ENCODE measurements at regions not wholly inside any gene's neighbourhood (a gene's known extent, or its start where the extent isn't known, plus 50 kb on each side); places are given as distances from the start of the nearest gene placed in this dataset.
"Not testable (repeated sequence)": the region's sequence is repeated elsewhere in the genome, so short reads cannot be mapped to it uniquely, and the experiment has no call there.

GRCh38 chrX:125155296-125156033, 164.2 kb upstream of the TEX13C start:
- not testable (repeated sequence) for H3K27me3 ChIP-seq (ENCODE audit: control insufficient read depth, insufficient read depth, low read length, poor library complexity, severe bottlenecking); H3K9ac ChIP-seq (ENCODE audit: extremely low read depth, low read length, poor library complexity, severe bottlenecking); H3K4me1 ChIP-seq (ENCODE audit: control insufficient read depth, insufficient read depth, low read length); H3K9me3 Mint-ChIP-seq; H3K27ac Mint-ChIP-seq; DNase-seq; H3K4me1 Mint-ChIP-seq; H3K36me3 Mint-ChIP-seq (ENCODE audit: low read depth); H3K27ac ChIP-seq (ENCODE audit: low read depth, low read length); H3K4me3 Mint-ChIP-seq; H3K4me3 ChIP-seq (ENCODE audit: low read length); H3K27me3 Mint-ChIP-seq (ENCODE audit: insufficient read depth); H3K36me3 ChIP-seq (ENCODE audit: control insufficient read depth, insufficient read depth, low read length); H3K9me3 ChIP-seq (ENCODE audit: control insufficient read depth, low read length)
- WGBS, 2 experiments (ENCODE audit: insufficient coverage in 1 of 2, insufficient read length in 1 of 2) = 97% methylated on average over 36 of the region's 41 CpGs; no CpG with 5 or more reads in 1 of the 2 experiments

DNA sequence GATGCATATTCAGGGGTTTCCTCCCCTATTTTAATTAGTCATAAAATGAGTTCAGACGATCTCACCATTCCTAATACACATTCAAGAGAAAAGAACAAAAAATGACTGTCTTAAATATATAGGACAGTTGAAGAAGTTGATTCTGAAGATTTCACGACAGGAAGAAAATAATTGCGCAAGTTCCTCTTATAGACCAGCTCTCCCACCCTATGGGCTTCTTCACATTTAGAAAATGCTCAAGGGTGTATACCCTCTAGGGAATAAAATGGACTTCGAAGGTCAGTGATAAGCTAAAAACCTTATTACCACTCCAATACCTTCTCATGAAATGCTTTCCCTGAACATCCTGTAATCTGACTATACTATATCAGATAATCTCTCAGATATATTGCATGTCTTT, 149.2 kb upstream of the TEX13C start:
- Histone ChIP-seq H3K9ac (ENCODE audit: extremely low read depth, low read length, poor library complexity, severe bottlenecking) (no peak overlapping the region), H3K27ac (ENCODE audit: low read depth, low read length) (no peak overlapping the region), H3K4me3 (ENCODE audit: low read length) (no peak overlapping the region), H3K27me3 (ENCODE audit: control insufficient read depth, insufficient read depth, low read length, poor library complexity, severe bottlenecking) (no peaks in the 10 kb centered on the region), H3K4me1 (ENCODE audit: control insufficient read depth, insufficient read depth, low read length) (no peaks in the 10 kb centered on the region), H3K36me3 (ENCODE audit: control insufficient read depth, insufficient read depth, low read length) (no peaks in the 10 kb centered on the region), H3K9me3 (ENCODE audit: control insufficient read depth, low read length) (peaks cover 6% of the 10 kb centered on the region)
- no peak for DNase-seq
- TF ChIP-seq, protein P1, sequence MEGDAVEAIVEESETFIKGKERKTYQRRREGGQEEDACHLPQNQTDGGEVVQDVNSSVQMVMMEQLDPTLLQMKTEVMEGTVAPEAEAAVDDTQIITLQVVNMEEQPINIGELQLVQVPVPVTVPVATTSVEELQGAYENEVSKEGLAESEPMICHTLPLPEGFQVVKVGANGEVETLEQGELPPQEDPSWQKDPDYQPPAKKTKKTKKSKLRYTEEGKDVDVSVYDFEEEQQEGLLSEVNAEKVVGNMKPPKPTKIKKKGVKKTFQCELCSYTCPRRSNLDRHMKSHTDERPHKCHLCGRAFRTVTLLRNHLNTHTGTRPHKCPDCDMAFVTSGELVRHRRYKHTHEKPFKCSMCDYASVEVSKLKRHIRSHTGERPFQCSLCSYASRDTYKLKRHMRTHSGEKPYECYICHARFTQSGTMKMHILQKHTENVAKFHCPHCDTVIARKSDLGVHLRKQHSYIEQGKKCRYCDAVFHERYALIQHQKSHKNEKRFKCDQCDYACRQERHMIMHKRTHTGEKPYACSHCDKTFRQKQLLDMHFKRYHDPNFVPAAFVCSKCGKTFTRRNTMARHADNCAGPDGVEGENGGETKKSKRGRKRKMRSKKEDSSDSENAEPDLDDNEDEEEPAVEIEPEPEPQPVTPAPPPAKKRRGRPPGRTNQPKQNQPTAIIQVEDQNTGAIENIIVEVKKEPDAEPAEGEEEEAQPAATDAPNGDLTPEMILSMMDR (conservative IDR thresholded peaks at IDR 0.05) = no peak
- Mint-ChIP-seq H3K9me3 (no peaks in the 10 kb centered on the region), H3K27me3 (ENCODE audit: insufficient read depth) (no peaks in the 10 kb centered on the region), H3K4me1 (peaks cover 11% of the 10 kb centered on the region), H3K4me3 (no peak overlapping the region), H3K36me3 (ENCODE audit: low read depth) (no peaks in the 10 kb centered on the region), H3K27ac (peak overlapping the region; percentile 62)
- 78% methylated on average over 1 of the region's 4 CpGs; no CpG with 5 or more reads in 1 of the 2 experiments for WGBS, 2 experiments (ENCODE audit: insufficient coverage in 1 of 2, insufficient read length in 1 of 2)

- WGBS, 2 experiments (ENCODE audit: insufficient coverage in 1 of 2, insufficient read length in 1 of 2) = 100% methylated on average over 3 of the region's 5 CpGs; no CpG with 5 or more reads in 1 of the 2 experiments
- Mint-ChIP-seq H3K27ac (no peak overlapping the region), H3K4me1 (peaks cover 15% of the 10 kb centered on the region), H3K27me3 (ENCODE audit: insufficient read depth) (no peaks in the 10 kb centered on the region), H3K36me3 (ENCODE audit: low read depth) (no peaks in the 10 kb centered on the region), H3K9me3 (no peaks in the 10 kb centered on the region), H3K4me3 (no peak overlapping the region)
- no peaks in the 10 kb centered on the region for H3K4me1 ChIP-seq (ENCODE audit: control insufficient read depth, insufficient read depth, low read length)
- no peaks in the 10 kb centered on the region for H3K27me3 ChIP-seq (ENCODE audit: control insufficient read depth, insufficient read depth, low read length, poor library complexity, severe bottlenecking)
- H3K4me3 ChIP-seq (ENCODE audit: low read length) = no peak overlapping the region
- no peak for DNase-seq
- TF ChIP-seq, protein P1 (conservative IDR thresholded peaks at IDR 0.05) = no peak
- no peak overlapping the region for H3K27ac ChIP-seq (ENCODE audit: low read depth, low read length)
- H3K9ac ChIP-seq (ENCODE audit: extremely low read depth, low read length, poor library complexity, severe bottlenecking) = no peak overlapping the region
- H3K36me3 ChIP-seq (ENCODE audit: control insufficient read depth, insufficient read depth, low read length) = no peaks in the 10 kb centered on the region
- H3K9me3 ChIP-seq (ENCODE audit: control insufficient read depth, low read length) = peaks cover 6% of the 10 kb centered on the region
These were observed 147.1 kb upstream of the TEX13C start for GRCh38 chrX:125172531-125172930.

All from endodermal cell (in vitro differentiated cells).